ENCODE measurements at regions not wholly inside any gene's neighbourhood (a gene's known extent, or its start where the extent isn't known, plus 50 kb on each side); places are given as distances from the start of the nearest gene placed in this dataset.

DNA sequence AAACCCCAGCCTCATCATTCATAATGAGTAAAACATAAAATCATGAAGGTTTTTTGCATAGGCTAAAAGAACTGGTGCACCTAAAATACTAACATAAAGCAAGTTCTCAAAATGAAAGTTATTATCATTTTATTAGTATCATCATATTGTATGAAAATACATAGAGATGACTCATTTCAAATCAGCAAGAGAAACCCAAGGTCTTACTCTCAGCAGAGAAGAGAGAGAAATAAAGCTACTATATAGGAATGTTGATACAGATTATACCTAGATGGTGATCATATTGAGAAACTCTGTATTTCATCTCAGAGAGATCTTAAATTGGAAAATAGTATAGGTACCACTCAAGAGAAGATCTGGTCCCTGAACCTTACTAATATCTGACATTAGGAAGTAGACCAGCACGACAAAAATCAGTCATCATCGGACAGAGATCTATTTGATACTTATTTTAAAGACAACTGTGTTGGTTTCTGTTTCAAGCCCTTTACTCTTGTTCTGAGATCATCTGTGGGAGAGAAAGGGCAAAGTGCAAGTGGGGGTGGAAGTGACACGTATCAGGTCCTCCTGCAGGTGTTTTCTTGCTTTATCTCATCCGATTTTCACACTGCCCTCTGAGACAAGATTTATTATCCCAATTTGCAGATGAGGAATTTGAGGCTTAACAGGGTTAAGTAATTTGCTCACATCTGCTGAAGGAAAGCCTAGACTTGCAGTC, 532.3 kb downstream of the MAFB start:
- no peak overlapping the region for H3K4me3 ChIP-seq (ENCODE audit: low read depth, low read length)
- no peaks in the 10 kb centered on the region for H3K36me3 ChIP-seq (ENCODE audit: control insufficient read depth, insufficient read depth, low read length)
- H3K9me3 ChIP-seq (ENCODE audit: control insufficient read depth, insufficient read depth, low read length) = no peaks in the 10 kb centered on the region
- no peak overlapping the region for H3K9ac ChIP-seq (ENCODE audit: low read depth, low read length)
- no peaks in the 10 kb centered on the region for H3K27me3 ChIP-seq (ENCODE audit: control insufficient read depth, insufficient read depth, low read length)
- H3K4me1 ChIP-seq (ENCODE audit: control insufficient read depth, insufficient read depth, low read length) = no peaks in the 10 kb centered on the region

DNA sequence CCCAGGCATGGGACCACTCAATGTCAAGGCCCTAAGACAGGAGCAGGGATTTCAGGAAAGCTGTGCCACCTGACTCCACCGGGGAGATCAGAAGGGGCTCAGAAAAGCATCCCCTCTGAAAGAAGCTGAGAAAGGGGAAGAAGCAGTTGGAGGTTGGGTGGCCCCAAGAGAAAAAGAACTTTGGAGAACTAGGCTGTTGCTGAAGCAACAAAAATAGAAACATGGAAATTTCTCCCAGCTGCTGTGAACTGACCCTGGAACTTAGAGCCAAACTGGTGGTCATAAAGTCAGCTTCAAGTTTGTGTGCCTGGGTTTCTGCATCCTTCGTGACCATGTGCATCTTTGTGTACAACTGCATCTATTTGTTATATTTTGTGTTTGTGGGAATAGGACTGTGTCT, 534.5 kb downstream of the MAFB start:
- no peaks in the 10 kb centered on the region for H3K9me3 ChIP-seq (ENCODE audit: control insufficient read depth, insufficient read depth, low read length)
- H3K4me1 ChIP-seq (ENCODE audit: control insufficient read depth, insufficient read depth, low read length) = no peaks in the 10 kb centered on the region
- H3K9ac ChIP-seq (ENCODE audit: low read depth, low read length) = no peak overlapping the region
- H3K4me3 ChIP-seq (ENCODE audit: low read depth, low read length) = no peak overlapping the region
- H3K27me3 ChIP-seq (ENCODE audit: control insufficient read depth, insufficient read depth, low read length) = no peaks in the 10 kb centered on the region
- no peaks in the 10 kb centered on the region for H3K36me3 ChIP-seq (ENCODE audit: control insufficient read depth, insufficient read depth, low read length)

DNA sequence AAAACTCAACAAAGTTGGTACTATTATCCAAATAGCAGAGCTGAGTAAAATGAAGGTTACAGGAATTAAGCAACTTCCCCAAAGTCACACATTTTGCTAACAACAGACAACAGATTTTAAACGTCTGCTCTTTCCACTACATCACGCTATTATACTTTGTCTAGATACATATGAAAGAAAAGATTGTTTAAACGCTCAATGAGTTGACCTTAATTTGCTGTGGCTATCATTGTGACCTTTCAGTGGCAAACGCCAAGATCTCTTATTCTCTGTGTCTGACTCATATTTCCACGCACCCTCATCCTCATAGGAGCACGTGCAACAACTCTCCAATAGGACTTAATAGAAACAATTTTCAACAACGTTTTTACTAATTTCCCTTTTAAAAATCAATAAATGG, 540.1 kb downstream of the MAFB start:
- Histone ChIP-seq H3K27me3 (ENCODE audit: control insufficient read depth, insufficient read depth, low read length) (no peaks in the 10 kb centered on the region), H3K9me3 (ENCODE audit: control insufficient read depth, insufficient read depth, low read length) (no peaks in the 10 kb centered on the region), H3K36me3 (ENCODE audit: control insufficient read depth, insufficient read depth, low read length) (no peaks in the 10 kb centered on the region), H3K4me3 (ENCODE audit: low read depth, low read length) (no peak overlapping the region), H3K4me1 (ENCODE audit: control insufficient read depth, insufficient read depth, low read length) (no peaks in the 10 kb centered on the region), H3K9ac (ENCODE audit: low read depth, low read length) (no peak overlapping the region)

DNA sequence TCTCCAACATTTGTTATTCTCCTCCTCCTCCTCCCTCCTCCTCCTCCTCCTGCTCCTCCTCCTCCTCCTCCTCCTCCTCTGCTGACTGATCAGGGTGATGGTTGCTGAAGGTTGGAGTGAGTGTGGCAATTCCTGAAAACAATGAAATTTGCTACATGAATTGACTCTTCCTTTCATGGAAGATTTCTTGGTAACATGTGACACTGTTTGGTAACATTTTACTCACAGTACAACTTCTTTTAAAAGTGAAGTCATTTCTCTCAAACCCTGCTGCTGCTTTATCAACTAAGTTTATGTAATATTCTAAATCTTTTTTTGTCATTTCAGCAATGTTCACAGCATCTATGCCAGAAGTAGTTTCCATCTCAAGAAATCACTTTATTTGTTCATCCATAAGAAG, 543.0 kb downstream of the MAFB start:
- H3K4me1 ChIP-seq (ENCODE audit: control insufficient read depth, insufficient read depth, low read length) = no peaks in the 10 kb centered on the region

DNA sequence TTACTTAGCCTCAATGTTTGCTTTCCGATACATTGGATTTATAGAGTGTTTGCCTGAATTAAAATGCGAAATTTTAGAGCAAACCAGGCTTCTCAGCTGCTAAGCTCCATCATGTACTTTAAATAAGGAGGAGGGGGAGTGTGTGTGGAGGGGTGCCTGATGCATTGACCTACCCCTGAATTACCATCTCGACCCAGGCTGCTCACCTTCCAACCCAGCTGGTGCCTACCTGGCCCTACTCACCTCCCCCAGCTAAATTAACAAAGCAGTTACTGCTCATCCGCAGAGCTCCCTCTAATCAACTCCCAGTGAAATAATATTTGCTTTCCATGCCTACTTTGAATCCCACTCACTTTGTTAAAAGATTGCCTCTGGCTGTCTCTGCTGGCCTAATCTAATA, 544.5 kb downstream of the MAFB start:
- H3K4me1 ChIP-seq (ENCODE audit: control insufficient read depth, insufficient read depth, low read length) = no peaks in the 10 kb centered on the region
- H3K36me3 ChIP-seq (ENCODE audit: control insufficient read depth, insufficient read depth, low read length) = no peaks in the 10 kb centered on the region
- H3K27me3 ChIP-seq (ENCODE audit: control insufficient read depth, insufficient read depth, low read length) = no peaks in the 10 kb centered on the region
- no peak overlapping the region for H3K9ac ChIP-seq (ENCODE audit: low read depth, low read length)
- no peak overlapping the region for H3K4me3 ChIP-seq (ENCODE audit: low read depth, low read length)
- no peaks in the 10 kb centered on the region for H3K9me3 ChIP-seq (ENCODE audit: control insufficient read depth, insufficient read depth, low read length)

More for the DNA sequence above, 543.0 kb downstream of the MAFB start:
- Histone ChIP-seq H3K36me3 (ENCODE audit: control insufficient read depth, insufficient read depth, low read length) (no peaks in the 10 kb centered on the region), H3K4me3 (ENCODE audit: low read depth, low read length) (no peak overlapping the region), H3K9ac (ENCODE audit: low read depth, low read length) (no peak overlapping the region), H3K9me3 (ENCODE audit: control insufficient read depth, insufficient read depth, low read length) (no peaks in the 10 kb centered on the region), H3K27me3 (ENCODE audit: control insufficient read depth, insufficient read depth, low read length) (no peaks in the 10 kb centered on the region)

- H3K4me3 ChIP-seq (ENCODE audit: low read depth, low read length) = no peak overlapping the region
Measured at GRCh38 chr20:40134176-40134575, 554.9 kb downstream of the MAFB start.

DNA sequence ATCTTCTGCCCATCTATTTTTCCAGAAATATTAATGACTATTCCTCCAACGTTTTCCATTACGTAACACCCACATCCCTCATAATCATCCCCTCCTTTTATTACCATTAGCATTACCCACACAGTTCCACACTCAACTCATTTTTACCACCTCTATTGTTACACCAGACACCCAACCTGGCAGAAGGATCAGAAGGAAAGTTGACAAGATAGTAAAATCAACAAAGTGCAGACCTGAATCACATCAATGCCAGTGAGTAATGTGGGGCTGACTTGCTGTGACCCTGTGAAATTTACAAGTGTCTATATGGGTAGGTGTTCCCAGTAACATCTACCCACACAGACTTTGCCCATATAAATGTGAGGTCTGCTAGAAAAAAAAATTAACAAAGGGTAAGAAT, 568.2 kb downstream of the MAFB start:
- Histone ChIP-seq H3K9me3 (ENCODE audit: control insufficient read depth, insufficient read depth, low read length) (no peaks in the 10 kb centered on the region), H3K27me3 (ENCODE audit: control insufficient read depth, insufficient read depth, low read length) (no peaks in the 10 kb centered on the region), H3K4me1 (ENCODE audit: control insufficient read depth, insufficient read depth, low read length) (no peaks in the 10 kb centered on the region), H3K9ac (ENCODE audit: low read depth, low read length) (no peak overlapping the region), H3K36me3 (ENCODE audit: control insufficient read depth, insufficient read depth, low read length) (no peaks in the 10 kb centered on the region), H3K4me3 (ENCODE audit: low read depth, low read length) (no peak overlapping the region)

More at GRCh38 chr20:40134176-40134575, 554.9 kb downstream of the MAFB start:
- Histone ChIP-seq H3K27me3 (ENCODE audit: control insufficient read depth, insufficient read depth, low read length) (no peaks in the 10 kb centered on the region), H3K9me3 (ENCODE audit: control insufficient read depth, insufficient read depth, low read length) (no peaks in the 10 kb centered on the region), H3K4me1 (ENCODE audit: control insufficient read depth, insufficient read depth, low read length) (no peaks in the 10 kb centered on the region), H3K36me3 (ENCODE audit: control insufficient read depth, insufficient read depth, low read length) (no peaks in the 10 kb centered on the region), H3K9ac (ENCODE audit: low read depth, low read length) (no peak overlapping the region)

DNA sequence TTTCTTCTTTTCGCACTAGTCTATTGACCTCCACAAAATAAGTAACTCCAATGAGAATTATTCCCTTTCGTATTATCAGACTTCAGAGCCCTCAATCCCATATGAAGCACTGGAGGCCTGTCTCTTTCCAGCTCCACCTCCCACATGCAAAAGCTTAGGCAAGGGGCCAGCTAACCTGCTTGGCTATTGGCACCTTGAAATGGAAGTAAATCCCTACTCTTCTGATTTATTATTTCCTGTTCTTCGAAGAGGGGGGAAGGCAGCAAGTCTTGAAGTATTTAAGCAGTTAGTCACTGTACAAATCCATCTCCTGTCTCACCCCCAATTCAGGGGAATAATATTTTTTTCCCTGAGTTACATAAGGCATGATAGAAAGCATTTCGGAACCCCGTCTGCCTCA, 577.8 kb downstream of the MAFB start:
- H3K36me3 ChIP-seq (ENCODE audit: control insufficient read depth, insufficient read depth, low read length) = no peaks in the 10 kb centered on the region
- H3K4me1 ChIP-seq (ENCODE audit: control insufficient read depth, insufficient read depth, low read length) = no peaks in the 10 kb centered on the region
- no peaks in the 10 kb centered on the region for H3K9me3 ChIP-seq (ENCODE audit: control insufficient read depth, insufficient read depth, low read length)

GRCh38 chr20:40110311-40110831, 578.7 kb downstream of the MAFB start:
- Histone ChIP-seq H3K4me3 (ENCODE audit: low read depth, low read length) (no peak overlapping the region), H3K36me3 (ENCODE audit: control insufficient read depth, insufficient read depth, low read length) (no peaks in the 10 kb centered on the region), H3K9ac (ENCODE audit: low read depth, low read length) (no peak overlapping the region), H3K27me3 (ENCODE audit: control insufficient read depth, insufficient read depth, low read length) (no peaks in the 10 kb centered on the region), H3K4me1 (ENCODE audit: control insufficient read depth, insufficient read depth, low read length) (no peaks in the 10 kb centered on the region), H3K9me3 (ENCODE audit: control insufficient read depth, insufficient read depth, low read length) (no peaks in the 10 kb centered on the region)

More for the DNA sequence above, 577.8 kb downstream of the MAFB start:
- H3K9ac ChIP-seq (ENCODE audit: low read depth, low read length) = no peak overlapping the region
- no peaks in the 10 kb centered on the region for H3K27me3 ChIP-seq (ENCODE audit: control insufficient read depth, insufficient read depth, low read length)
- H3K4me3 ChIP-seq (ENCODE audit: low read depth, low read length) = no peak overlapping the region

DNA sequence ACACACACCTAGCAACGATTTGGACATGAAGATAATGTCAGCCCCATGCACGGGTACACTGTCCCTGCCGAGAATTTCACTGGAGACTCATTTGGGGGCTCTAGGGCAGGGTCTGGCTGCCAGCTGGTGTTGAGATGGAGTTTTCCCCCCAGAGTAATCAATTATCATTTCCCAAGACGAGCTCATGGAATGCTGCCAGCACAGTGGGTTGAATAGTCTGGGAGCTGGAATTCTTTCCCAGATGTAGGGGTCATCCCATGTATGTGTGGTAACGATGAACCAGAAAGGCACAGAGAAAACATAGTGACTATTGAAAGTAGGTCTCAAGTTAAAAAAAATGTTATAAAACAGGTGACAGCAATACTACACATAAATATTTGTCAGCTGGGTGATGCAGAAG, 579.9 kb downstream of the MAFB start:
- H3K27me3 ChIP-seq (ENCODE audit: control insufficient read depth, insufficient read depth, low read length) = no peaks in the 10 kb centered on the region
- H3K4me1 ChIP-seq (ENCODE audit: control insufficient read depth, insufficient read depth, low read length) = no peaks in the 10 kb centered on the region
- H3K9me3 ChIP-seq (ENCODE audit: control insufficient read depth, insufficient read depth, low read length) = no peaks in the 10 kb centered on the region
- no peak overlapping the region for H3K4me3 ChIP-seq (ENCODE audit: low read depth, low read length)
- H3K36me3 ChIP-seq (ENCODE audit: control insufficient read depth, insufficient read depth, low read length) = no peaks in the 10 kb centered on the region
- no peak overlapping the region for H3K9ac ChIP-seq (ENCODE audit: low read depth, low read length)

- H3K27me3 ChIP-seq (ENCODE audit: control insufficient read depth, insufficient read depth, low read length) = no peaks in the 10 kb centered on the region
Measured at GRCh38 chr20:40108321-40108720, 580.7 kb downstream of the MAFB start.

GRCh38 chr20:40104959-40105358, 584.1 kb downstream of the MAFB start:
- Histone ChIP-seq H3K9ac (ENCODE audit: low read depth, low read length) (no peak overlapping the region), H3K27me3 (ENCODE audit: control insufficient read depth, insufficient read depth, low read length) (no peaks in the 10 kb centered on the region), H3K36me3 (ENCODE audit: control insufficient read depth, insufficient read depth, low read length) (no peaks in the 10 kb centered on the region), H3K4me1 (ENCODE audit: control insufficient read depth, insufficient read depth, low read length) (no peaks in the 10 kb centered on the region), H3K4me3 (ENCODE audit: low read depth, low read length) (no peak overlapping the region), H3K9me3 (ENCODE audit: control insufficient read depth, insufficient read depth, low read length) (no peaks in the 10 kb centered on the region)

More at GRCh38 chr20:40108321-40108720, 580.7 kb downstream of the MAFB start:
- no peaks in the 10 kb centered on the region for H3K9me3 ChIP-seq (ENCODE audit: control insufficient read depth, insufficient read depth, low read length)
- no peak overlapping the region for H3K9ac ChIP-seq (ENCODE audit: low read depth, low read length)
- no peaks in the 10 kb centered on the region for H3K36me3 ChIP-seq (ENCODE audit: control insufficient read depth, insufficient read depth, low read length)
- H3K4me3 ChIP-seq (ENCODE audit: low read depth, low read length) = no peak overlapping the region
- H3K4me1 ChIP-seq (ENCODE audit: control insufficient read depth, insufficient read depth, low read length) = no peaks in the 10 kb centered on the region
